HG03064 (cell line): ENCODE measurements at regions not wholly inside any gene's neighbourhood (a gene's known extent, or its start where the extent isn't known, plus 50 kb on each side); places are given as distances from the start of the nearest gene placed in this dataset.

Experiments
- ATAC-seq: cut with Tn5 transposase; IDR thresholded peaks from one replicate; pipeline ENCODE4 v1.9.1; 2021; ENCODE audit warnings: low read depth; ENCODE audit not compliant: unreplicated experiment

DNA sequence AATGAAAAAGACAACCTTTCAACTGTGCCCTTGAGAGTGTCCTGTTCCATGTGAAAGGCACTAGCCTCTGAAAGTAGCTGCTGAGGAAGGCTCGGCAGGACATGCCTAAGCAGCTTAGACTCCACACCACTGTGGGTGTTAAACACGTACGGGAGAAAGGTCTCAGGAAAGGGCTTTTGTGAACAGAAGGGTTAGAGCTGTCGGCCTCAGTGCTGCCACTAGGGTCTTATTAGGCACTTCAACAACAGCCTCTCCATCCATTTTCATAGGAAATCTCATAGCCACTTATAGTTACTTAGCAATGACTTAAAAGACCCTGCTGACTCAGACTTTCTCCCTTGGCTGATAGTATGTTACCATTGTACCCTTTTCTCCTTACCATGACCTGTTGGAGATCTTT lies 662.8 kb downstream of the TBC1D32 start:
- ATAC-seq, result no peak

DNA sequence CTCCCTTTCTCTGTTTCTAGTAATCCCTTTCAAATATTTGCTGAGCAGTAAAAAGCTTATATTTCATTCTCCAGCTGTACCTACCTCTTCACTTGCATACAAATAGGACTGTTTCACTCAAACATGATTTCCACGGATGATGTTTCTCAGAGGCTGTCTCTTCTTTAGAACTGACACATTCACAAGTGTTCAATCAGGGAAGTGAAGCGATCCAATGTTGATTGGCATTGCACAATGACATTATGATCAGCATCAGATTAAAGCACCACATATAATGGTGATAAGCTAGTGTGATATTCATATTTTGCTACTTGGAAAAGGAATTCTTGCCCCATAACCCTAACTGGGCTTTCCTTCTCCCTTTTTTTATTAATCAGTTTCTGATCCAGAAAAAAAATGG lies 681.8 kb downstream of the TBC1D32 start:
- ATAC-seq, result no peak

DNA sequence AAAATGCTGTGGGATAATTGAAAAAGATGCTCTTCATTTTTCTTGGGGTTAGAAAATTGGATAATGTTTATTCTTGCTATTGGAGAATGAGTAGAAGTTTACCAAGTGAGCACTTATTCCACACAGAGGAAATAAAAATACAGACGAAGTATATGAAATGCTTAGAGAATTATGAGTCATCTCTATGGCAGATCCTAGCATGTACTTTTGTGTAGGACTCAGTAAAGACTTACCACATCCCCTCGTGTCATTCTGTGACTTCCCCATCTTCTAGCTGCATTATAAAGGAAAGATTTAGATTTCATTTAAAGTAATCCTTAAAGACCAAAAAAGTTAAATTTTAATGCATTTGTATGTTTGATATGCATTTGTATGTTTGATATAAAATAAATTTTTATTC lies 685.6 kb downstream of the TBC1D32 start:
- ATAC-seq, result no peak

DNA sequence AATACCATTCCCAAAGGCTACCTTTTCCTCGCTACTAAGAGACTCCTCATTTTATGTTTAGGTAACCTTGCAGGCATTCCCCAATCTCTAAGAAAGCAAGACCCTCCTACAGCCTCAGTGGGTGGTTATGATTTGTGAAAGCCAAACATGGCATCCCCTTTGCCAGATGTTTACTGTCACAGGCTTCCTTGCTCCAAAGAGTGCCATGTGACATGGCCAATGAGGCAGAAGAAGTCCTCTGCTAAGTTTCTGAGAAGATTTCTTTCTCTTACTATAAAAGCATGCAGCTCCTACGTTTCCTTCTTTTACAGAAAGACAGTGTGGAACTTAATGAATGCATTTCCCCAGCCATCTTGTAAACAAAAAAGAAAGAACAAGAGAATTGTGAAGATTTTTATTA lies 688.2 kb downstream of the TBC1D32 start:
- ATAC-seq, result no peak

DNA sequence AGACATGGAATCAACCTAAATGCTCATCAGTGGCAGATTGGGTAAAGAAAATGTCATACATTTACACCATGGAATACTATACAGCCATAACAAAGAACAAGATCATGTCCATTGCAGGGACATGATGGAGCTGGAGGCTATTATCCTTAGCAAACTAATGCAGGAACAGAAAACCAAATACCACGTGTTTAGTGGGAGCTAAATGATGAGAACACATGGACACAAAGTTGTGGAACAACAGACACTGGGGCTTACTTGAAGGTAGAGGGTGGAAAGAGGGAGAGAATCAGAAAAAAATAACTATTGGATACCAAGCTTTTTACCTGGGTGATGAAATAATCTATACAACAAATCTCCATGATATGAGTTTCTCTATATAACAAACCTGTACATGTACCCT lies 701.3 kb downstream of the TBC1D32 start:
- no peak for ATAC-seq

DNA sequence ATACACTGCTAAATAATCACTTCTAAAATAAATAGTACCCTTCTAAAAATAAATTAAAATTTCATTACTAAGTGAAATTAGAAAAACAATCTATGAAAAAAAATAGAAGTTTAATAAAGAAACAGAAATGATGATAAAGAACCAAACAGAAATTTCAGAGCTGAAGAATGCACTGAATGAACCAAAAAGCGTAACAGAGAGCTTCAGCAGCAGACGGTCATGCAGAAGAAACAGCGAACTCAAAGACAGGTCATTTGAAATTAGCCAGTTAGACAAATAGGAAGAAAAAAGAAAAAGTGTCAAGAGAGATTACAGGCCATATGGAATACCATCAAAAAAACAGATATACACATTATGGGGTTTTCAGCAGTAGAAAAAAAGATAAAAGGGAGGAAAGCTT lies 706.7 kb downstream of the TBC1D32 start:
- no peak for ATAC-seq

GRCh38 chr6:120622127-120622631 lies 712.1 kb downstream of the TBC1D32 start:
- ATAC-seq, result no peak

DNA sequence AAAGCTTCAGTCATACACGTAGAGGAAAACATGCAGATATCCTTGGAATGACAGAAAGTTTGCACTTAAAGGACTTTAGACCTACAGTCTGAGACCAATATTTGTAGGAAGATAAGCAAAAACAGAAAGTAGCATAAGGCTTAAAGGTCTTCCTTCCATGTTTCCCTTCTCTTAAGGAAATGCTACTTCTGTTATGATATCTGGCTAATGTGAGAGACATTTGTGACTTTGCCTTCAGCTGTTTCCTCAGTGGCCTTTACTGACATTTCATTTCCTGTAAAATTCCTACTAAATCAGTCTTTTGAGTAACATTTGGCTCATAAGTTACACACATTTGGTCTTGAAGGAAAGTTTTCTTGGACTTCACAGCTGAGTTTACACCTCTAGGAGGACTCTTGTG lies 713.4 kb downstream of the TBC1D32 start:
- no peak for ATAC-seq

DNA sequence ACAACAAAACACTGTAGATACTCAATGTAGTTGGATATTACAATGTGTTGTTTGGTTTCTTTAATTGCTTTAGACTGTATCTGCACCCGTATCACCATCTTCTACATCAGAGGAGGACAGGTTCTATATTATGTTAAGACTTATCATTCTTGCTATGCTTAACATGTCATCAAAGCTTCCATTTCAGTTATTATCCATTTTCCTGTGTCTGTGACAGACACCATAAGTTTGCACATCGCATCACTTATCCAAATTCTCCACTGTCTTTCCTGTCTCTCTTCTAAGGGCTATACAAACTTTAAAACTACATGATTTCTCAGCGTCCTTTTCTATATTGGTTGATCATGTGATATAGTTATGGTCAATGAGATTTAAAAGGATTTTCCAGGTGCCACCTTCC lies 719.0 kb downstream of the TBC1D32 start:
- no peak for ATAC-seq

DNA sequence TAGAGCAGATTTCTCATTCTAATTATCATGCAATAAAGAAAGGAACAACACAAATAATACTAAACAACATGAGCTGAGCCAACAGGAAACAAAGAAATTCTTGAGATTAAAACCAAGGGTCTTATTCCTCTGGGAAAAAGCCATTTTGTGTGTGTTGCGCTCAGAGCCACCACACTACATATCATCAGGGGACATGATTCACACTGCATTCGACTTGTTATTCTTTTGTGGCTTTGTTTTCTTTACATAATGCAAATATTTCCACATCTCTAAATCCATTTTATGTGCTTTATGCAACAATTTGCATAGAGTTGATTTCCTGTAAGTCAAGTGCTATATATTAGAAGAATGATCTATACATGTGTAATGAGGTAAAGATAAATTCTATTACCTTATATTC lies 719.6 kb downstream of the TBC1D32 start:
- ATAC-seq, result no peak

DNA sequence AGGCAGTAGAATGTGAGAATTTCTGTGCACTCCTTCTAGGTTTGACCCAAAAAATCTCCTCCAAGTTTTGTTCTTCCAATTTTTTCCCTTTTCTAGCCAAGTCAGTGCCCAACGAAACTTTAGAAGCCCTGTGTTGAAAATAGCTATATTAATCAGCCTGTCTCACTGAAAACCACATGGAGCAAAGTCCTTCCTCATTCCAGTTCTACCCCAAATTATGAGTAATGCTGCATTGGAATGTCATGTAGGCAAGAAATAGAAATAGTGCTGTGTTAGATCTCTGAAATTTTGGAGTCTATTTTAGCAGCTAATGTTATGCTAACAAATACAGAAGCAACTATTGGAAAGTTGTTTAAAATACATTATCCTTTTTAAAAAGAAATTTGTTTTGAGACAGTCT lies 725.5 kb downstream of the TBC1D32 start:
- ATAC-seq, result no peak

DNA sequence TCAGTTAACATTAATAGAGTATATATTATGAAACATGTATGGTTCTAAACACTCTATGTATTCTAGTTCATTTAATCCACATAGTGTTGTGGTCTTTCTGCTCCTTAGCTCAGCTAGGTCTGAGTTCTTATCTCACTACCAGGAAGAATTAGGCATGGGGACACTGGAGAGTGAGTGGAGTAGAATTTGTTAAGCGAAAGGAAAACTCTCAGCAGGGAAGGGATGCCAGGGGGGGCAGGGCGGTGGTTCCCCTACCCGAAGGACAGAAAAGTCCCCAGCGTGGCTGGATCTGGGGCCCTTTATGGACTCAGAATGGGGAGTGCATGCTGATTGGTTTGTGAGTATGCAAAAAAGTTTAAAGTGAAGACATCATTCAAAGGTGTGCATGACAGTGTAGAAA lies 727.5 kb downstream of the TBC1D32 start:
- ATAC-seq, result no peak

- no peak for ATAC-seq
Measured at GRCh38 chr6:120604510-120604909, 729.8 kb downstream of the TBC1D32 start.

DNA sequence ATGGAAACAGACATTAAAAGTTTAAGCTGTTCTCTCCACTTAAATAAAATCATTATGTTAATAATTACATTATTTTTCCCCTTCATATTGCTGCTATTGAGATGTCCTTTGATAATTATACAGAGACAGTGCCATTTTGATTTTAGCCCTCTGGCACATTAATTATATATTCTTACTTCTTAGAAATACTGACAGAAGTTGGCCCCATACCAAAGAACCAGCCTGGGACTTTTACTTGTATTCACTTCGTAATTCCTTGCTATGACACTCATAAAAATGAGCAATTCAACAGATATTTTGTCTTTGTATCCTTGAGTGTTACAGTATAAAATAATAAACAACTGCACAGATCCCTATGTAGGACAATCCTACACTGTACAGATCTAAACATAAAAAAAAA lies 743.7 kb downstream of the TBC1D32 start:
- ATAC-seq, result no peak

- ATAC-seq, result no peak
Measured at GRCh38 chr6:120588424-120588823, 745.9 kb downstream of the TBC1D32 start.

- ATAC-seq, result no peak
Measured at GRCh38 chr6:120587381-120587780, 746.9 kb downstream of the TBC1D32 start.

- no peak for ATAC-seq
Measured at GRCh38 chr6:120584111-120584760, 750.0 kb downstream of the TBC1D32 start.

- ATAC-seq, result no peak
Measured at GRCh38 chr6:120576061-120576460, 758.2 kb downstream of the TBC1D32 start.

DNA sequence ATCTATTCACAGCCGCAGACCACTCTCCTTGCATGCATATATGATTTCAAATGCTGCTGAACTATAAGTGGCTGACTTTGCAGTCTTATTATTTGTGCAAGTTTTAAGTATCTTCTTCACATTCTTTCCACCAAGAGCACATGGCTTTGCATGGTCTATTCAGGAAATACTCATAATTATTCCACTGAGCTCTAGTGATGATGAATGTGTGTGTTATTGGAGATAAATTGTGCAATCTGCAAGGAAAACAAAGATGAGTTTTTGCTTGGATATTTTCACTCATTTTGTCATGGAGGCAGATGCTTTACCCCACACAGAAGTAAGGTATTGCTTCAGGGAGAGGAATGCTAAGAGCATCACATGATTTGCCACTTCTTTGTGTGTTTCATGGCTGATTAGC lies 764.6 kb downstream of the TBC1D32 start:
- ATAC-seq, result no peak

DNA sequence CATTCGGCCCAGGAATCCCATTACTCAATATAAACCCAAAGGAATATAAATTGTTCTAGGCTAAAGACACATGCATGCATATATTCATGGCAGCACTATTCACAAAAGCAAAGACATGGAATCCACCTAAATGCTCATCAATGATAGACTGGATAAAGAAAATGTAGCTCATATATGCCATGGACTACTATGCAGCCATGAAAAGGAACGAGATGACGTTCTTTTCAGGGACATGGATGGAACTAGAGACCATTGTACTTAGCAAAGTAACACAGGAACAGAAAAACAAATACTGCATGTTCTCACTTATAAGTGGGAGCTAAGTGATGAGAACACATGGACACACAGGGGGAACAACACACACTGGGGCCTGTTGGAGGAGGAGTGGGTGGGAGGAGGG lies 769.5 kb downstream of the TBC1D32 start:
- ATAC-seq, result no peak

DNA sequence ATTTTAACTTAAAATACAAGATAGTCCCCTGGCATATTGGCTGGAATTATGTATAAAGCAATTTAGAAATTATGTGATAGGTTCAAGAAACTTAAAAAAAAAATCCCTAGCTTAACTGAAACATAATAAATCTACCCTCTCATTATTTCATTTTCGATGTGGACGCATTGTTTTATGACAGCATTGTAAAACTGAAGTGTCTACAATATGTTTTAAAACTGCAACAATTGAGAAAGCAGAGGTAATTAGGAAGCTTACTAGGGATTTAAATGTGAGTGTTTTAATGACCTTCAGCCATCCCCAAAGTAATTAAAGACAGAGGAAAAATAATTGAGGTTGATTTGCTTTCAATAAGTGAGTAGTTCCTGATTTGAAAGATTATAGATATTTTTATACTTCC lies 776.0 kb downstream of the TBC1D32 start:
- no peak for ATAC-seq

- no peak for ATAC-seq
Measured at GRCh38 chr6:120557554-120557953, 776.7 kb downstream of the TBC1D32 start.

DNA sequence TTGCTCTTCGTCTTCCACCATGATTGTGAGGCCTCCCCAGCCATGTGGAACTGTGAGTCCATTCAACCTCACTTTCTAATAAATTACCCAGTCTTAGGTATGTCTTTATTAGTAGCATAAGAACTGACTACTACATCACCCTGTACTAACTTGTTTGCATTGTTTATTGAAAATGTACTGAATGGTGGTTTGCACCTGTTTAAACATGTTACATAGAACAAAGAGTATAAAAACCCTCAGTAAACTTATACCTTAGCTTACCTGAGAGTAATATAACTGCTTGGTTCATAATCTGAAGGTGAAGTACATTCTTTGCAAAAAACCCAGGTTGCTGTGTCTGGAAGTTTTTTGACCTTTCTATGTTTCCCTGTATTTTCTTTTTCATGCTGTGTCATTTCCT lies 777.8 kb downstream of the TBC1D32 start:
- no peak for ATAC-seq
